AG10803 (cell line): ENCODE measurements at regions not wholly inside any gene's neighbourhood (a gene's known extent, or its start where the extent isn't known, plus 50 kb on each side); places are given as distances from the start of the nearest gene placed in this dataset.

Source experiments
- DNase-seq: peaks from one replicate; pipeline ENCODE4 v3.0.0; 2010; ENCODE audit warnings: low read depth
- H3K4me3 ChIP-seq: 2 replicates; pipeline ENCODE4 v1.5.1; 2011; ENCODE audit warnings: mild to moderate bottlenecking, low read length, control low read depth
- CTCF ChIP-seq: conservative IDR thresholded peaks from 2 replicates; pipeline ENCODE4 v1.5.1; 2011; ENCODE audit warnings: mild to moderate bottlenecking, low read length, control low read depth, inconsistent platforms

GRCh38 chr5:111975133-111975532, 218.1 kb upstream of the NREP start:
- DNase-seq: peak; percentile 69
- no peak overlapping the region for H3K4me3 ChIP-seq
- TF ChIP-seq CTCF: no peak

GRCh38 chr5:111973961-111974360, 217.0 kb upstream of the NREP start:
- no peak for TF ChIP-seq CTCF
- no peak for DNase-seq
- no peak overlapping the region for H3K4me3 ChIP-seq

- H3K4me3 ChIP-seq: no peak overlapping the region
- no peak for TF ChIP-seq CTCF
- DNase-seq: no peak
Observed at GRCh38 chr5:111972548-111972947, 215.6 kb upstream of the NREP start.

GRCh38 chr5:111972080-111972479, 215.1 kb upstream of the NREP start:
- no peak for TF ChIP-seq CTCF
- no peak for DNase-seq
- no peak overlapping the region for H3K4me3 ChIP-seq

GRCh38 chr5:111968459-111968858, 211.5 kb upstream of the NREP start:
- no peak for TF ChIP-seq CTCF
- H3K4me3 ChIP-seq: no peak overlapping the region
- peak; percentile 91 for DNase-seq

- no peak overlapping the region for H3K4me3 ChIP-seq
- DNase-seq: no peak
- TF ChIP-seq CTCF: no peak
Observed at GRCh38 chr5:111967463-111967862, 210.5 kb upstream of the NREP start.

- no peak for DNase-seq
- no peak overlapping the region for H3K4me3 ChIP-seq
- TF ChIP-seq CTCF: no peak
Observed at GRCh38 chr5:111966290-111966689, 209.3 kb upstream of the NREP start.
